Thyroid gland (tissue), 4 donors: ENCODE measurements at regions not wholly inside any gene's neighbourhood (a gene's known extent, or its start where the extent isn't known, plus 50 kb on each side); places are given as distances from the start of the nearest gene placed in this dataset. TPM values are rescaled to one million over a fixed set of nuclear protein-coding genes. Genes with fewer than 3 reads are reported as not detected.

Experiments
- DNase-seq, 2 donors: peaks; one replicate each; pipeline ENCODE4 v3.0.0-alpha.2; 2019
- H3K27ac ChIP-seq, 3 donors: fragments of 200-600 bp; sonication (generic); 1 replicate in 2 of 3; 2 replicates in 1 of 3; pipeline ENCODE4 v1.5.1; 2016 to 2019; ENCODE audit warnings: mild to moderate bottlenecking in 1 of 3, moderate library complexity in 1 of 3
- H3K27me3 ChIP-seq: fragments of 200-600 bp; sonication (generic); one replicate; pipeline ENCODE4 v1.5.1; 2019
- H3K36me3 ChIP-seq, 2 donors: fragments of 200-600 bp; sonication (generic); one replicate each; pipeline ENCODE4 v1.5.1; 2016 to 2019
- H3K4me1 ChIP-seq, 2 donors: fragments of 200-600 bp; sonication (generic); one replicate each; pipeline ENCODE4 v1.5.1; 2017 to 2019
- H3K4me3 ChIP-seq, 3 donors: fragments of 200-600 bp; sonication (generic); replicated peaks in 1 of 3; 1 replicate in 2 of 3; 2 replicates in 1 of 3; pipeline ENCODE4 v1.5.1; 2016; ENCODE audit warnings: mild to moderate bottlenecking in 1 of 3
- H3K9me3 ChIP-seq: fragments of 200-600 bp; sonication (generic); one replicate; pipeline ENCODE4 v1.5.1; 2017
- CTCF ChIP-seq, 6 experiments: fragments of 200-600 bp in 3 of 6; fragments of 450-650 bp in 3 of 6; sonication (generic) in 3 of 6; IDR thresholded peaks; one replicate each; pipeline ENCODE4 v1.5.1; 2016 to 2019; ENCODE audit warnings: antibody characterized with exemption in 6 of 6, mild to moderate bottlenecking in 2 of 6, inconsistent platforms in 1 of 6, moderate library complexity in 1 of 6
- POLR2A ChIP-seq, 2 donors: fragments of 450-650 bp; IDR thresholded peaks; one replicate each; pipeline ENCODE4 v1.6.1; 2017; ENCODE audit warnings: antibody characterized with exemption in 2 of 2, mild to moderate bottlenecking in 2 of 2, moderate library complexity in 1 of 2
- WGBS, 2 donors: methylation state at CpG; one replicate each; pipeline ENCODE4 v1.1.5; 2017; 5-methylcytosine and 5-hydroxymethylcytosine counted together
- intact Hi-C: fragments of 100-400 bp; cut with DNase I; formaldehyde crosslinking; loops from one replicate; pipeline ENCODE4 v1.15.1; 2023
- small RNA-seq: library from RNA; depleted of rRNA; stranded (forward); fragments of <200 nt; gene quantifications from one replicate; pipeline ENCODE3, GENCODE V24; 2016

DNA sequence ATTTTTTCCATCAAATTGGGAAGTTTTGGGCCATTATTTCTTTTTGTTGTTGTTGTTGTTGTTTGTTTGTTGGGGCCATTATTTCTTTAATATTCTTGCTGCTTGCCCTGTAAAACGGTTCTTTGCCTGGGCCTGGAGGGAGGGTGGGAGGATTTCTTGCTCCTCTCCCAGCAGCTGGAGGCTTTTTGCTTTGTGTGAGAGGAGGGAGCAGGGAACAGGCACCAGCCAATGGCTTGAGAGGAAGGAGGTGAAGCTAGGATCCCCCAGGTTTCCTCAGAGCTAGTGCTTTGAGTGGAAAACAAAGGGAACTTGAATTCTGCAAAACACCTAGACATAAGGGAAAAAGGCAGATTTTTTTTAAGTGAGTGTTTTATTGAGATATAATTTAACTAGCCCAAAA is 61.2 kb upstream of the DNAJC19 start:
- Histone ChIP-seq H3K4me3 (no peak overlapping the region), H3K9me3 (no peaks in the 10 kb centered on the region), H3K4me1 (no peaks in the 10 kb centered on the region), H3K36me3 (no peaks in the 10 kb centered on the region), H3K27me3 (no peaks in the 10 kb centered on the region), H3K27ac (no peak overlapping the region)
- 17 to 24% methylated on average over 1 of the region's 1 CpG for WGBS, 2 donors
- DNase-seq = no peak
- TF ChIP-seq POLR2A (IDR thresholded peaks at IDR 0.05) (no peak), CTCF (IDR thresholded peaks at IDR 0.05) (no peak)
- intact Hi-C loops = no loop called here

DNA sequence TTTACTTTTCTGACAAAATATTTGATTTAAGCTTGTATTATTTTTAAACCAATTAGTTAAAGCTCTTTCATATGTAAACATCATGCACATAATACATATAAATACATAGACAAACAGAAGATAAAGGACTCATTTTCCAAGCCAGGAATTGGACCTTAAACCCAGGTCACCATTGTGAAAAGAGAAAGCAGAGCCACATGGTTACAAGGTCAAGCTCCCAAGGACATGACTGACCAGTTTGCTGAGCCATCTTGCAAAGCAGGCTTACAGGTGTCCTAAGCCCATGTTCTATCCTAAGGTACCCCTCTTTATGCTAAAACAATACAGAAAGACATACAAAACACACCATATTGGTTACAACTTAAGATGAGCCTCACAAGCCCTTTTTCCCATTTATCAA is 50.5 kb upstream of the DNAJC19 start:
- H3K36me3 ChIP-seq = no peaks in the 10 kb centered on the region
- no peaks in the 10 kb centered on the region for H3K9me3 ChIP-seq
- H3K4me1 ChIP-seq = no peaks in the 10 kb centered on the region
- H3K27me3 ChIP-seq = no peaks in the 10 kb centered on the region
- H3K4me3 ChIP-seq = no peak overlapping the region
- TF ChIP-seq CTCF (IDR thresholded peaks at IDR 0.05) = no peak
- TF ChIP-seq POLR2A (IDR thresholded peaks at IDR 0.05) = no peak
- intact Hi-C loops = no loop called here
- no peak for DNase-seq
- no peak overlapping the region for H3K27ac ChIP-seq

Small RNAs in the stretch of these regions (small RNA-seq; reads per million reads assigned to genes)
- gene AC083904.1 = not detected
- gene RNU6-4P = not detected
